ENCODE measurements at regions not wholly inside any gene's neighbourhood (a gene's known extent, or its start where the extent isn't known, plus 50 kb on each side); places are given as distances from the start of the nearest gene placed in this dataset.

DNA sequence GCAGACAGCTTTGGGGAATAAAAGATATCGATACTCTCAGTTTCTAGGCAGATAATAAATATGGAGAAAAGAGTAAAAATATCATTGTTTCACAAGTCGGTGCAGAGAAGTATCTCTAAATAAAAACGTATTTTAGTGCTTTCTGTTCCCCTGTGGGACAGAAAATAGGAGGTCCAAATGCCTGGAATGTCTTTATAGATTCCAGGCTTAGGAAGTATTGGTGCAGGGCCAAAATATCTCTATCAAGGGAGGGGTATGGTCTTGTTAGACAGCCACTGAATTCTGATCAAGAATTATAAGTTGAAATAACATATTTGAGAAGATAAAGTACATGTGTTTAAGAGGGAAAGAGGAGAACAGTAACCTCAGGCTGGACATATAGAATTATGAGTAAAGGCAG, 596.4 kb downstream of the PCDH18 start:
- TF ChIP-seq, protein P1, sequence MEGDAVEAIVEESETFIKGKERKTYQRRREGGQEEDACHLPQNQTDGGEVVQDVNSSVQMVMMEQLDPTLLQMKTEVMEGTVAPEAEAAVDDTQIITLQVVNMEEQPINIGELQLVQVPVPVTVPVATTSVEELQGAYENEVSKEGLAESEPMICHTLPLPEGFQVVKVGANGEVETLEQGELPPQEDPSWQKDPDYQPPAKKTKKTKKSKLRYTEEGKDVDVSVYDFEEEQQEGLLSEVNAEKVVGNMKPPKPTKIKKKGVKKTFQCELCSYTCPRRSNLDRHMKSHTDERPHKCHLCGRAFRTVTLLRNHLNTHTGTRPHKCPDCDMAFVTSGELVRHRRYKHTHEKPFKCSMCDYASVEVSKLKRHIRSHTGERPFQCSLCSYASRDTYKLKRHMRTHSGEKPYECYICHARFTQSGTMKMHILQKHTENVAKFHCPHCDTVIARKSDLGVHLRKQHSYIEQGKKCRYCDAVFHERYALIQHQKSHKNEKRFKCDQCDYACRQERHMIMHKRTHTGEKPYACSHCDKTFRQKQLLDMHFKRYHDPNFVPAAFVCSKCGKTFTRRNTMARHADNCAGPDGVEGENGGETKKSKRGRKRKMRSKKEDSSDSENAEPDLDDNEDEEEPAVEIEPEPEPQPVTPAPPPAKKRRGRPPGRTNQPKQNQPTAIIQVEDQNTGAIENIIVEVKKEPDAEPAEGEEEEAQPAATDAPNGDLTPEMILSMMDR (IDR thresholded peaks at IDR 0.05; ENCODE audit: low read depth, low read length) = no peak
- DNase-seq (ENCODE audit: low read depth in 2 of 2) = no peak
- H3K4me3 ChIP-seq (replicated peaks in 1 of 2; ENCODE audit: low read depth in 2 of 2, low read length in 2 of 2) = no peak overlapping the region

DNA sequence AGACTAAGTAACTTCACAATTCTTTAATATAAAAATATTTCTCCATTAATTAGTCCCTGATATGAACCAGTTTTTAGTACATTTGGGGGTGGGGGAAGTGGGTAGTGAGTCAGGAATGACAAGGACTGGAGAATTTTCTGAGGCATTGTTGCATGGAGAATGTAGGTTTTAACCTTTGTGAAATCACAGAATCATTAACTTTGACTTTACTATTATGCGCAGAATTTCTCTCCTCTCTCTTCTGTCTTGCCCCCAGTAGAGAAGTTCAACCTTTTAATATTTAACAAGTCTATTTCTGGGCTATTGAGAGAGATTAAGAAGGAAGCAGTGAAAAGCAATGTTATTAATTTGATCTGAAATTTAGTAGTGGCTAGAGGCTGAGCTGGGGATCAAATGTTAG, 597.0 kb downstream of the PCDH18 start:
- no peak overlapping the region for H3K4me3 ChIP-seq (replicated peaks in 1 of 2; ENCODE audit: low read depth in 2 of 2, low read length in 2 of 2)
- TF ChIP-seq, protein P1 (IDR thresholded peaks at IDR 0.05; ENCODE audit: low read depth, low read length) = no peak
- peak in 1 of 2 donors; percentile 17 for DNase-seq (ENCODE audit: low read depth in 2 of 2)

DNA sequence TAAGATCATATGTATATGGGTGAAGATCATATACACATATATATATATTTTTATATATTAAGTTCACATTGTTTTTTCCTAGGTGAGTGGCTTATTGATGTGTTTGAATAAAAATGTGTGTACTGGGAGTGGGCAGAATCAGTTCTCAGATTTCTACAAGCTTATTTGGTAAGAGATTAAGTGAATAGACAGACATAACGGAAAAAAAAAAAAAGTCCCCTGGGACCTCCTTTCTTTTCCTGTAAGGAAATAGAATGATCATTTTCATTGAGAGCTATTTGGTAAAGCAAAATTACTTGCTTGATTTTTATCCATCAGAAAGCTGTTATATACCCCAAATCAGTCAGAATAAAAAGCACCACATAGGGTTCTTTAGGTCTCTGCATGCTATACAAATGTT, 597.7 kb downstream of the PCDH18 start:
- no peak overlapping the region for H3K4me3 ChIP-seq (replicated peaks in 1 of 2; ENCODE audit: low read depth in 2 of 2, low read length in 2 of 2)
- TF ChIP-seq, protein P1 (IDR thresholded peaks at IDR 0.05; ENCODE audit: low read depth, low read length) = no peak
- peak in 1 of 2 donors; percentile 33 for DNase-seq (ENCODE audit: low read depth in 2 of 2)

DNA sequence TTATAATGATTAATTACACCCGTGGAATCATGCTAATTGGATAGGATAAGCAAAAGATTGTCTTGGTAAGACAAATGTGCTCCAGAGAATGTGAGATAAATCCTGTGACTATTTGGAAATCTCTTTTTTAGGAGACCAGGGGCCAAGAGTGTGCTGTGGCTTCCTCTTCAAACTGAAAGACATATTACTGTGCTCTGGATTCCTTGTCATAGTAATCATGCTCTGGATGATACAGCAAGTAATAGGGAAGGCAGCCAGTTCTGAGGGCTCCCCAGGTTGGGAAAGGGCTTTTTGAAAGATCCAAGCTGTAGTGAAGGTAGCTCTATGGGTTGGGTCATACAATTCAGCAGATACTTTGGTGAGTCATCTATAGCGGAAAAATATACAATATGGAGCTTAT, 600.5 kb downstream of the PCDH18 start:
- DNase-seq (ENCODE audit: low read depth in 2 of 2) = peak in 1 of 2 donors; percentile 1
- TF ChIP-seq, protein P1 (IDR thresholded peaks at IDR 0.05; ENCODE audit: low read depth, low read length) = no peak
- H3K4me3 ChIP-seq (replicated peaks in 1 of 2; ENCODE audit: low read depth in 2 of 2, low read length in 2 of 2) = no peak overlapping the region

DNA sequence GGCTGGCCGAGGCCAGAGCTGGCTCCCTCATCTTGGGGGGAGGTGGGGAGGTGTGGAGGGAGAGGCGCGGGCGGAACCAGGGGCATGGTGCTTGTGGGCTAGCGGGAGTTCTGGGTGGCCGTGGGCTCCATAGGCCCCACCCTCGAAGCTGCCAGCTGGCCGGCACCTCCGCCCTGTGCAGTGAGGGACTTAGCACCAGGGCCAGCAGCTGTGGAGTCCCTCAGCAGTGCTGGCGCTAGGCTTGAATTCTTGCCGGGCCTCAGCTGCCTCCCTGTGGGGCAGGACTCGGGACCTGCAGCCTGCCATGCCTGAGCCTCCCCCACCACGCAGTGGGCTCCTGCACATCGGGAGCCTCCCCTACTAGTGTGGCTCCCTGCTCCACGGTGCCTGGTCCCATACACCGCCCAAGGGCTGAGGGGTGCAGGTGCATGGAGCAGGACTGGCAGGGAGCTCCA, 603.3 kb downstream of the PCDH18 start:
- no peak overlapping the region for H3K4me3 ChIP-seq (replicated peaks in 1 of 2; ENCODE audit: low read depth in 2 of 2, low read length in 2 of 2)
- TF ChIP-seq, protein P1 (IDR thresholded peaks at IDR 0.05; ENCODE audit: low read depth, low read length) = no peak
- DNase-seq (ENCODE audit: low read depth in 2 of 2) = no peak

DNA sequence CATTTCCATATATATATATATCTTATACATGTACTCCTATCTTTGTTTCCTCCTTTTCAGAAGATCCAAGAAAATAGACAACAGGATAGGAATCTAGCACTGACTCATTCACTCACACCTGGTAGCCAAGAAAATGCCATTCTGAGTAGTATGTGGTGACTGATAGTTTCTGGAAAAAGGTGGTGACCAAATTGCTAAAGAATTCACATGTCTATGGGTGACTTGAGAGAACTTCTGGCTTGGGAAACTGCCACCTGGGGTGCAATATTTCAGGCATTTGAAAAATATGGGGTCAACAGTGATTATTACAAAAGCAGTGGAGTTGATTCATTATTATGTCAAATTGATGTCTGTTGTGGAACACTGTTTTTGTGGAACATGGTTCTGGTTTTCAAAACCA, 605.1 kb downstream of the PCDH18 start:
- no peak overlapping the region for H3K4me3 ChIP-seq (replicated peaks in 1 of 2; ENCODE audit: low read depth in 2 of 2, low read length in 2 of 2)
- TF ChIP-seq, protein P1 (IDR thresholded peaks at IDR 0.05; ENCODE audit: low read depth, low read length) = no peak
- peak; percentile 26 to 65 for DNase-seq (ENCODE audit: low read depth in 2 of 2)

DNA sequence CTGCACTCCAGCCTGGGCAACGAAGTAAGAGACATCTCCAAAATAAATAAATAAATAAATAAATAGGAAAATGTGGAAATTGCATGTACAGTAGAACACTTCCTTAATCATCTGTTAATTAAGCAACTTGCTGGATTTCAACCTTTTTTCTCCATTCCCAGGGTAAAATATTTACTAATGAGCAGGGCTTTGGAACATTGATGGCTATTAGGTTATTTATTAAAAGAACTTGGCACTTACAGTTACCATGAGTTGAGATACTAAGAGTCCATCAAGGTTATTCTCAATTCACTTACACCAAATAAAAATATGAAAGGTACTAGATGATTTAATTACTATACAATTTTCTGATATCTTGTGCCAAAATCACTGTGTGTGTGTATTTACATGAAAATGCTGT, 607.1 kb downstream of the PCDH18 start:
- no peak for DNase-seq (ENCODE audit: low read depth in 2 of 2)
- TF ChIP-seq, protein P1 (IDR thresholded peaks at IDR 0.05; ENCODE audit: low read depth, low read length) = no peak
- H3K4me3 ChIP-seq (replicated peaks in 1 of 2; ENCODE audit: low read depth in 2 of 2, low read length in 2 of 2) = no peak overlapping the region

Measured in cardiac fibroblast (primary cell).